Heart left ventricle (tissue), 13 donors: ENCODE measurements at regions not wholly inside any gene's neighbourhood (a gene's known extent, or its start where the extent isn't known, plus 50 kb on each side); places are given as distances from the start of the nearest gene placed in this dataset.

ENCODE experiments used
- POLR2A ChIP-seq, 2 donors: fragments of 450-650 bp; IDR thresholded peaks; one replicate each; pipeline ENCODE4 v1.6.1; 2017; ENCODE audit warnings: antibody characterized with exemption in 2 of 2, mild to moderate bottlenecking in 2 of 2, moderate library complexity in 2 of 2
- TF ChIP-seq, protein P1 (sequence below), 12 donors: fragments of 200-600 bp; sonication (generic) in 4 of 12; IDR thresholded peaks; one replicate each; pipeline versions ENCODE4 v1.5.0 to v1.8.0; 2018 to 2022; ENCODE audit warnings: antibody characterized with exemption in 12 of 12, mild to moderate bottlenecking in 5 of 12
- donor health status: ischemic (EF 13 %, LVEDD 7.1; RV severe dilation, severe dysfunction).
- donor health status: DM: no; HTN: yes; CAD: no.
- donor health status: DM: no; HTN: no; CAD: no.
- donor health status: ischemic (EF 25% LVEDD 6.9; RV normal size, moderate dysfunction).
- donor health status: ischemic (EF 25% LVEDD 5.7; RV mildly dilated, moderate dysfunction).
- donor health status: ischemic (EF 35%, LVEDD 5.7; RV mildly dilated, moderate dysfunction).
- donor health status: nonischemic (EF 11% LVEDD 7.7; RV severe dilation, severe dysfunction).
- donor health status: DM: yes; HTN: yes; CAD: no.
- donor health status: PGD.
- donor health status: ischemic (EF 29% LVEDD 5.4; RV normal size, mild dysfunction).
- donor health status: nonischemic (EF 23%, LVEDD 6.1; RV moderate dilation, normal function).

DNA sequence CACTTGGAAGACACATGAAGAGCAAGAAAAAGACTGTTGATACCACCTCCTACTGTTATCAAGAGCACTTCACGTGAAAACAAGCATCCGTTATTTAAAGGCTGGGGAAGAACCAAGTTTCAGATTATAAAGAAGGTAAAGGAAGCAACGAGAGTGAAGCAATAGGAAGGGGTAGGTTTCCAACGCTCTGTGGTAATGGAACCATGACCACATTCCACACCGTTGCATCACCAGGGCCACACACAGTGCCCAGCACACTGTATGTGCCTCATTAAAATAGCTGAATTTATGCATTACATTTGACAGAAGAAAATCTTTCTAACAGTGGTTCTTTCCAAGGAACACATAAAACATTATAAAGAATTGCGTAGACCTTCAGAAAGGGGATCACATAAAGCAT lies 435.8 kb downstream of the MRPL39 start:
- TF ChIP-seq POLR2A (IDR thresholded peaks at IDR 0.05) = no peak
- TF ChIP-seq, protein P1, sequence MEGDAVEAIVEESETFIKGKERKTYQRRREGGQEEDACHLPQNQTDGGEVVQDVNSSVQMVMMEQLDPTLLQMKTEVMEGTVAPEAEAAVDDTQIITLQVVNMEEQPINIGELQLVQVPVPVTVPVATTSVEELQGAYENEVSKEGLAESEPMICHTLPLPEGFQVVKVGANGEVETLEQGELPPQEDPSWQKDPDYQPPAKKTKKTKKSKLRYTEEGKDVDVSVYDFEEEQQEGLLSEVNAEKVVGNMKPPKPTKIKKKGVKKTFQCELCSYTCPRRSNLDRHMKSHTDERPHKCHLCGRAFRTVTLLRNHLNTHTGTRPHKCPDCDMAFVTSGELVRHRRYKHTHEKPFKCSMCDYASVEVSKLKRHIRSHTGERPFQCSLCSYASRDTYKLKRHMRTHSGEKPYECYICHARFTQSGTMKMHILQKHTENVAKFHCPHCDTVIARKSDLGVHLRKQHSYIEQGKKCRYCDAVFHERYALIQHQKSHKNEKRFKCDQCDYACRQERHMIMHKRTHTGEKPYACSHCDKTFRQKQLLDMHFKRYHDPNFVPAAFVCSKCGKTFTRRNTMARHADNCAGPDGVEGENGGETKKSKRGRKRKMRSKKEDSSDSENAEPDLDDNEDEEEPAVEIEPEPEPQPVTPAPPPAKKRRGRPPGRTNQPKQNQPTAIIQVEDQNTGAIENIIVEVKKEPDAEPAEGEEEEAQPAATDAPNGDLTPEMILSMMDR (IDR thresholded peaks at IDR 0.05) = no peak
